Testis (tissue), 2 donors: ENCODE measurements at regions not wholly inside any gene's neighbourhood (a gene's known extent, or its start where the extent isn't known, plus 50 kb on each side); places are given as distances from the start of the nearest gene placed in this dataset.

Experiments used
- CTCF ChIP-seq, 3 experiments: fragments of 450-650 bp in 2 of 3; fragments of 200-600 bp in 1 of 3; sonication (generic) in 1 of 3; IDR thresholded peaks; one replicate each; pipeline ENCODE4 v1.5.1; 2016 to 2019; ENCODE audit warnings: antibody characterized with exemption in 3 of 3, mild to moderate bottlenecking in 2 of 3, moderate library complexity in 1 of 3
- POLR2A ChIP-seq: fragments of 450-650 bp; IDR thresholded peaks from one replicate; pipeline ENCODE4 v1.6.1; 2017; ENCODE audit warnings: antibody characterized with exemption, mild to moderate bottlenecking, moderate library complexity

- no peak for TF ChIP-seq CTCF (IDR thresholded peaks at IDR 0.05)
- TF ChIP-seq POLR2A: no peak
Observed at GRCh38 chr19:34017024-34017423, 155.3 kb upstream of the LSM14A start.
